ENCODE measurements at regions not wholly inside any gene's neighbourhood (a gene's known extent, or its start where the extent isn't known, plus 50 kb on each side); places are given as distances from the start of the nearest gene placed in this dataset.

DNA sequence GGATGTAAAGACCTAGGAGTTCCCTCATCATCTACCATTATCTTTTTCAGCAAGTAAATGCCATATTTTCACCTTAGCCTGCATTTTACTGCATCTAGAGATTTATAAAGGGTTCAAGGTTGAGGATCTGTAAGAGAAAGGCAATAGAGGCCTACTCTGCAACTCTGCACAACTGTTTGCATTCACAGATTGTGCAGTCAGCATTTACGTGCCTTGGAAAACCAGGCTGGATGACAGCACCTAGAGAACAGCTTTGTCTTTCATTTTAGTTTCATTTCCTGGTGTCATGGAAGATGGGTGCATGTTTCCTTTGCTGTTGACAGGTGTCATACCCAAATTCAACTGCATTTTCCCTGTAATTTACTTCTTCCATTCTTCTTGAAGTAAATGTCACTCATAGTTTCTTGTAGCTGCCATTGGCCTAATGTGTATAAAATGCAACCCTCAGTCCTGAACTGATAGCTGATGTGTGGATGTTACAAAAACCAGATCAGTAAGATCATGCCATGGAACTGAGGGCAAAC lies 817.5 kb downstream of the SQOR start:
- FAIRE-seq = no peak
- no peak for DNase-seq (ENCODE audit: insufficient read length)
- no peak for TF ChIP-seq POLR2A (IDR thresholded peaks at IDR 0.05; ENCODE audit: low read depth, low read length)
- TF ChIP-seq TAF1 (IDR thresholded peaks at IDR 0.05; ENCODE audit: borderline replicate concordance, low read depth, low read length) = no peak
- no peak for TF ChIP-seq POLR2AphosphoS5 (IDR thresholded peaks at IDR 0.05; ENCODE audit: low read depth, low read length)

DNA sequence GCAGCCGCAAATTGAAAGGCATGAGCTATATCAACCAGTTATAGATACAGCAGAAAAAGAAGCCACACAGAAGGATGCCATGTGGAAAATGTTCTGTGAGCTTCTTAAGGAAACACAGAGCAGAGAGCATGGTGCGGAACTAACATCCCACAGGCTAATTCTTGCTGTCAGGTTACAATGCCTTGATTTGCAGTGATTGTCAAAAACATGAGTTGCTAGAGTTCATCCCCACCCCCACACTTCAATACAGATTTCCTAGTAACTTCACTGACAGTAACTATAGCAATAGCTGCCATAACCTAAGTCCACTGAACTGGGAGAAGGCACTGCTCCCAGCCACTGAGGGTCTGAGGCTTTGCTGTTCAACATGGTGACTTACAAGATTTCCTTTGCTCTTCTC lies 821.6 kb downstream of the SQOR start:
- no peak for FAIRE-seq
- no peak for TF ChIP-seq POLR2AphosphoS5 (IDR thresholded peaks at IDR 0.05; ENCODE audit: low read depth, low read length)
- TF ChIP-seq TAF1 (IDR thresholded peaks at IDR 0.05; ENCODE audit: borderline replicate concordance, low read depth, low read length) = no peak
- no peak for TF ChIP-seq POLR2A (IDR thresholded peaks at IDR 0.05; ENCODE audit: low read depth, low read length)
- no peak for DNase-seq (ENCODE audit: insufficient read length)

DNA sequence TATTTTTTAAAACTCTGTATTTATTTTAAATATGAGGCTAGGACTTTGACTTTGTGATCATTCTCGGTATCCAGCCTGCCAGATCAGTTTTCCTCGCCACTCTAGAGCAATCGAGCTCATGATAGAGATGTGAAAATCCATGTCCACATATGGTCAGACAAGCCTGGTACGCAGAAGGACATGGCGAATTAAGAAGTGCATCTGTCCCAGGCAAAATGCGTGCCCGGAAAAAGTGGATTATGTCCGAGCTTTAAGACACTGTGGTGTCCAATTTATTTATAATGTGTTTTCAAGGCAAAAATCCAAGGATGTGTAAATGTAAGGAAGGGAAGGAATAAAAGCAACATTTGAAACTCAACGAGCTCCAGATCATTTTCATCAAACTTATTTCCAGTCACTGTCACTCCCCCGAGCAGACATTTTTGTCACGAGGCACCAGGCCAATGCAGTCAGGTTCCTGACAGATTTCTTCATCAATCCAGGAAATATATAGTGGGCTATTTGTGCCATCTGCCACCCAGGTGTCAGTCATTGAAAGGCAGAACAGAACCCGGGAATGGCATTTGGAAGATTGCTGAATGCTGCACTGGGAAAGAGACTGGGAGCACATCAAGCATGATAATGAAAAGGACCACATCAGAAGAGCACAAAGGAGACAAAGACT lies 825.7 kb downstream of the SQOR start:
- FAIRE-seq (no peak), DNase-seq (ENCODE audit: insufficient read length) (no peak)

DNA sequence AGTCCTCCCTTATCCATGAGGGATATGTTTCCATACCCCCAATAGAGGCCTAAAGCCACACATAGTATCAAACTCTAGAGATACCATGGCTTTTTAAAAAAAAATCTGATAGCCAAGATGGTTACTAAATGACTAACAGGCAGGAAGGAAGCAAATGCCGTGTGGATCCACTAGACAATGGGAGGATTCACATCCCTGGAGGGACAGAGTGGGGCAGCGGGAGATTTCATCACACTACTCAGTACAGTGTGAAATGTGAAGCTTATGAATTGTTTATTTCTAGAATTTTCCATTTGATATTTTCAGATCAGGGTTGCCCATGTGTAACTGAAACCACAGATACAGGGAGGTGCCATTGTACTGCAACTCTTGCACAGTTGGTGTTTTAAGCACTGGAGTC lies 826.6 kb downstream of the SQOR start:
- FAIRE-seq = no peak
- TF ChIP-seq POLR2AphosphoS5 (IDR thresholded peaks at IDR 0.05; ENCODE audit: low read depth, low read length) (no peak), TAF1 (IDR thresholded peaks at IDR 0.05; ENCODE audit: borderline replicate concordance, low read depth, low read length) (no peak), POLR2A (IDR thresholded peaks at IDR 0.05; ENCODE audit: low read depth, low read length) (no peak)
- no peak for DNase-seq (ENCODE audit: insufficient read length)

More for the DNA sequence above, 825.7 kb downstream of the SQOR start:
- TF ChIP-seq POLR2A (IDR thresholded peaks at IDR 0.05; ENCODE audit: low read depth, low read length) (no peak), POLR2AphosphoS5 (IDR thresholded peaks at IDR 0.05; ENCODE audit: low read depth, low read length) (no peak), TAF1 (IDR thresholded peaks at IDR 0.05; ENCODE audit: borderline replicate concordance, low read depth, low read length) (no peak)

DNA sequence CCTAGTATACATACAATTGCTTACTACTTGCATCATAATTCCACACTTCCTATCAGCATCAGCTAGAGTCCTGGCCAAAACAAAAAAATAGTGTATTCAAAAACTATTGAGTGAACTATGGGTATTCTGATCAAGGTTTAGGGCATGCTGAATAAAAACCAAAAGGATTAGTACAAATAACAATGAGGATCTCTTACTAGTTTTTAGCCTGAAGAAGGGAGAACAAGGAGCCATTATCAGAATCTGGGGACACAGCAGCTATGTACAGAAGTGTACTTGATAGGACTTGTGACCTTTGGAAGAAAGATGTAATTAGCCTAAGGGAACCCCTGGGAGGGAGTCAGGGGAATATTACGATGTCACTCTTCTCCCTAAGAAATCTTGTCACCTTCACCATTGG lies 832.2 kb downstream of the SQOR start:
- DNase-seq (ENCODE audit: insufficient read length) = no peak
- no peak for TF ChIP-seq TAF1 (IDR thresholded peaks at IDR 0.05; ENCODE audit: borderline replicate concordance, low read depth, low read length)
- TF ChIP-seq POLR2AphosphoS5 (IDR thresholded peaks at IDR 0.05; ENCODE audit: low read depth, low read length) = no peak
- no peak for TF ChIP-seq POLR2A (IDR thresholded peaks at IDR 0.05; ENCODE audit: low read depth, low read length)
- no peak for FAIRE-seq

DNA sequence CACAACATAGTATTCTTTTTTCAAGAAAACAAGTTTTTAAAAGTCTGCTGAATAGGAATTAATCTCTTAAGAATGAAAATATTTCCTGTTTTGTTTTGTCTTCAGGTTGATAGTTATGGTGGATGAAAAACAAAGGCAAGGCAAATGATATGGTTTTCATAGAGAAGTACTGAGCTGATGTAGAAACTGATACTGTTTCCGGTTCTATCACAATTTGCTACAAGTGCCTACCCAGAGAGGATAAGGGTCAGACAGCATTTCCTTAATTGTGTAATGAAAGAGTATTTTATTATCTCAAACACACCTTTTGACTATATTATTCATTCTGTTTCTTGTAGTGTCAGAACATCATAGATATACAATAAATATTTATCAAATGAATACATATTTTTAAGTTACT lies 836.3 kb downstream of the SQOR start:
- FAIRE-seq (no peak), DNase-seq (ENCODE audit: insufficient read length) (no peak)
- no peak for TF ChIP-seq TAF1 (IDR thresholded peaks at IDR 0.05; ENCODE audit: borderline replicate concordance, low read depth, low read length)
- no peak for TF ChIP-seq POLR2AphosphoS5 (IDR thresholded peaks at IDR 0.05; ENCODE audit: low read depth, low read length)
- no peak for TF ChIP-seq POLR2A (IDR thresholded peaks at IDR 0.05; ENCODE audit: low read depth, low read length)

DNA sequence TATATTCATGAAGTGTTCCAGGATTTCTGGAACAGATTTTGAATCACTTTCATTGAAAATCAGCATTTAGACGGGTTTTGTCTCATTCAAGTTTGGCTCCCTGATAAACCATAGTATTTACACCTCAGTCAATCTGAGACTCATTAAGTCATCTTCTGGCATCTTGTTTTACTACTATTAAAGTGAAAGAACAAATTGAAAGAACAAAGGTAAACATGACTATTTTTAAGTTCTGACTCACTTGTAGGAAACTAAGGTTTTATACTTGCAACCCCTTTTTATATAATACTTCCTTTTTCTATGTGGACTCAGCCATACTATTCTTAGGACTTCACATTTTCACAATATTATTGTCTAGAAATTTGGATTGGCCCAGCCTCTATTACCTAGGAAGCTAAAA lies 854.4 kb downstream of the SQOR start:
- DNase-seq (ENCODE audit: insufficient read length) = no peak
- no peak for FAIRE-seq

DNA sequence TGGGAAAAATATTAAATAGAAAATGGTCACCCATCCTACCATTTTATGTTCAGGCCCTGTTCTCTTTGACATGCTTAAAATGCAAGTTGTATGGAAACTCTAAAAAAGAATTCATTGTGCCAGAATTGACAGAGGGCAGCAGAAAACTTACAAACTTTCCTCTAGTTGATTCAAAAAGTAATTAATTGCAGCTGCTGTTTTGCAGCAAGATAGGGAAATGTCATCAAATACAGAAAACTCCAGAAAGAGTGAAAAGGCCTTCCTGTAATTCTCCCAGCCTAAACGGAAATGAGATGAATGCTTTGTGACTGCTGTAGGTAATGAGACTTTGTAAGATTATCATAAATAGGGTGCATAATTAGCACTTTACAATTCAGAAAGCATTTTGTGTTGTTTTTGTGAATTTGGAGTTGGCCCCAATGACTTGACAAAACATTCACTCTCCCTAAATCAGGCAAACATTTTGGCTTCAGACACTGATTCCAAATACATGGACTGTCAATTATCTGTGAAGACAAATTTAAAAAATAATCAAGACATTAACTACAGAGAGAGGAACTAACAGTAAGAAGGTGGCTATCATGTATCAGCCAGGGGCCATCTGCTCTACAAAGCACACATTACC lies 861.8 kb downstream of the SQOR start:
- FAIRE-seq (no peak), DNase-seq (ENCODE audit: insufficient read length) (no peak)
- TF ChIP-seq TAF1 (IDR thresholded peaks at IDR 0.05; ENCODE audit: borderline replicate concordance, low read depth, low read length) = no peak
- no peak for TF ChIP-seq POLR2AphosphoS5 (IDR thresholded peaks at IDR 0.05; ENCODE audit: low read depth, low read length)
- no peak for TF ChIP-seq POLR2A (IDR thresholded peaks at IDR 0.05; ENCODE audit: low read depth, low read length)

More for the DNA sequence above, 854.4 kb downstream of the SQOR start:
- TF ChIP-seq POLR2AphosphoS5 (IDR thresholded peaks at IDR 0.05; ENCODE audit: low read depth, low read length) = no peak
- TF ChIP-seq POLR2A (IDR thresholded peaks at IDR 0.05; ENCODE audit: low read depth, low read length) = no peak
- TF ChIP-seq TAF1 (IDR thresholded peaks at IDR 0.05; ENCODE audit: borderline replicate concordance, low read depth, low read length) = no peak

DNA sequence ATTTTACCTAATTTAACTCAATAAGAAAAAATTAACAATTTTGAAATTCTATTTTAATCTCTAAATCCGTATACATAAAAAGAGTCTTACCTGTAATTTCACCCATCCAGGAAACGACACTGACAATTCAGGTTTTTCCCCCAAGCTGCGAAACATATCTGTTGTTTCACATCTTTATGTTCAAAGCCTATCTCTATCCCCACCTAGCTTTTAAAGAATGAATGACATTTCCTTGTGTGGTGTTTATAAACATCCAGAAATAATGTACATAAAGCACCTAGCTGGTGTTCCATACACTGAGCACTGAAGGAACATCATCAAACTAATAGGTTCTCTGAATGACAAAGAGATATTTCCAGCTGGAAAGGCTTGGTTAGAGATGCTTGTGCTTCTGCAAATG lies 867.8 kb downstream of the SQOR start:
- TF ChIP-seq POLR2A (IDR thresholded peaks at IDR 0.05; ENCODE audit: low read depth, low read length) (no peak), POLR2AphosphoS5 (IDR thresholded peaks at IDR 0.05; ENCODE audit: low read depth, low read length) (no peak), TAF1 (IDR thresholded peaks at IDR 0.05; ENCODE audit: borderline replicate concordance, low read depth, low read length) (no peak)
- FAIRE-seq = no peak
- no peak for DNase-seq (ENCODE audit: insufficient read length)

DNA sequence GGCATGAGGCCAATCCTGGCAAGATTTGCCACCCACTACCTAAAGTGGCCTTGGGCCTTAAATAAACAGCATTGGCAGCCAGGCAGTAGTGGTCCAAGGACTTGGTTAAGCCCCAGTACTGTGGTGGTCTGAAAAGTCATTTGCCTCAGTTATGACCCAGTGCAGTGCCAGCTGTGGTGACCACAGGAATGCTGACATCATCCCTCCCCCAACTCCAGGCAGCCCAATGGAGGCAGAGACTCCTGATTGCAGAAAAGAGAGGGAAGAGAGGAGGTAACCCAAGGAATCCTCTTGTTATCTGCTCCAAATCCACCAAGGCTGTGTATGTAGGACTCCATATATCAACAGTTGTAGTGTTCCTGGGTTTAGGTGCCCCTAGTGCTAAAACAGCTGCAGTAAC lies 883.6 kb downstream of the SQOR start:
- DNase-seq (ENCODE audit: insufficient read length) = no peak
- TF ChIP-seq POLR2A (IDR thresholded peaks at IDR 0.05; ENCODE audit: low read depth, low read length) (no peak), POLR2AphosphoS5 (IDR thresholded peaks at IDR 0.05; ENCODE audit: low read depth, low read length) (no peak), TAF1 (IDR thresholded peaks at IDR 0.05; ENCODE audit: borderline replicate concordance, low read depth, low read length) (no peak)
- FAIRE-seq = no peak

DNA sequence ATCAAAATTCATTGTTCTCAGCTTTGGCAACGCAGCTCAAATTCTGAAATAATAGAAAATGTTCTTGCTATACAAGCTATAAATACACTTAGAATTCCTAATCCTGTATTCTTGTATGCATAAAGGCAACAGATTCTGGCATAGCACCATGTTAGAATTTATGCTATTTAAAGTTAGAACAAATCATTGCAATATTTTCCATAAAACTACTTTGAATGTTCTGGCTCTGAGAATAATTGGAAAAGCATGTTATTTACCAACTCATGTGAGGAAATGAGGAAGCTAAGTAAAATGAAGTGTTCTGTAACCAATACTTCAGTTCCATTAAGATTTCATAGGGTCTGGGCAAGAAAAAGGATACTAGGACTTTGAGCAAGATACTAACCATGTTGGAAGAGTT lies 888.9 kb downstream of the SQOR start:
- FAIRE-seq (no peak), DNase-seq (ENCODE audit: insufficient read length) (no peak)
- TF ChIP-seq POLR2AphosphoS5 (IDR thresholded peaks at IDR 0.05; ENCODE audit: low read depth, low read length) = no peak
- TF ChIP-seq TAF1 (IDR thresholded peaks at IDR 0.05; ENCODE audit: borderline replicate concordance, low read depth, low read length) = no peak
- TF ChIP-seq POLR2A (IDR thresholded peaks at IDR 0.05; ENCODE audit: low read depth, low read length) = no peak

All from GM12892 (cell line).